Activated T-cell treated with anti-CD3 and anti-CD28 coated beads, Interleukin-2, amount 50 U/mL, for 72 hours (primary cell): ENCODE measurements at regions not wholly inside any gene's neighbourhood (a gene's known extent, or its start where the extent isn't known, plus 50 kb on each side); places are given as distances from the start of the nearest gene placed in this dataset.

Source experiments
- ATAC-seq, 2 donors: fragments of 150-1000 bp; cut with Tn5 transposase; replicated peaks in 1 of 2; 2 replicates each; pipeline ENCODE4 v1.10.0; 2021; ENCODE audit warnings: moderate library complexity in 2 of 2, mild to moderate bottlenecking in 1 of 2
- DNase-seq, 2 donors: peaks; one replicate each; pipeline ENCODE4 v3.0.0; 2021 to 2022; ENCODE audit warnings: mixed read lengths in 1 of 2
- H3K27ac Mint-ChIP-seq: one replicate; pipeline ENCODE4 v1.8.0; 2022; ENCODE audit warnings: mild to moderate bottlenecking, moderate library complexity, mixed read lengths
- H3K27me3 Mint-ChIP-seq: one replicate; pipeline ENCODE4 v1.8.0; 2022; ENCODE audit warnings: low read depth, mixed read lengths
- H3K36me3 Mint-ChIP-seq, 2 donors: one replicate each; pipeline ENCODE4 v1.8.0; 2022; ENCODE audit warnings: mixed read lengths in 2 of 2, mild to moderate bottlenecking in 1 of 2; ENCODE audit not compliant: insufficient read depth in 2 of 2
- H3K4me1 Mint-ChIP-seq: one replicate; pipeline ENCODE4 v1.8.0; 2022; ENCODE audit warnings: low read depth, mixed read lengths
- H3K4me3 Mint-ChIP-seq, 2 donors: one replicate each; pipeline ENCODE4 v1.8.0; 2022; ENCODE audit warnings: mild to moderate bottlenecking in 2 of 2, mixed read lengths in 2 of 2, moderate library complexity in 2 of 2
- H3K9me3 Mint-ChIP-seq, 2 donors: one replicate each; pipeline ENCODE4 v1.8.0; 2022; ENCODE audit warnings: mixed read lengths in 2 of 2

DNA sequence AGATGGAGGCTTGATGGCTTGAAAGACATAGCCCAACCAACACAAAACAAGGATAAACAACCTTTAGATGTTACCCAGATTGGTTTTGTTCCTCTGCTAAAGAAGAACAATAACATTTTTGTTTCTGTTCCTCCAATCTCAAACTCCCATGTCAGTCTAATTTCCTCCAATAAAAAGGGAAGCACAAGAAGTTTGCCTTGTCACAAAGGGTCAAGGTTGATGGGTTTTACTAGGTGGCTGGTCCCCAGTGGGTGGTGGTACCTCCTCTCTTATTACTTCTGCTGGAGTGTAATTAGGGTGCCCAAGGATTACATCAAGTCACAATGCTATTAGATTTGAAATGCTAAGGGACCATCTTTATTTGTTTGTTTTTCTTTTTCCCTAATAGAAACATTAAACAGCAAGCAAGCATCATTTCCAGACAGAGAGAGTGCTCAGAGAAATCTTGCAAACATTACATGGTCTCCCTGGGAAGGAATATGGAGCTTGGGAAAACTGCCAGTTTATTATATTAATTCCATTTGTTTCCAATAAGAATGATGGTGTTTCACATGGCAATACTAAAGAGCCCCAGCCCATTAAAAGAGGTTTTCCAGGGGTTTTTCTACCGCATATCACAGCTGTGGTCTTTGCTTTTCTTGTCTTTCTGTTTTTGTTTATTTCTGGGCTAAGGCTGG is 78.3 kb upstream of the AOAH start:
- H3K4me3 Mint-ChIP-seq: no peak overlapping the region
- peaks cover 13% of the 10 kb centered on the region for H3K4me1 Mint-ChIP-seq
- no peaks in the 10 kb centered on the region for H3K36me3 Mint-ChIP-seq
- H3K9me3 Mint-ChIP-seq: peaks cover 0 to 3% of the 10 kb centered on the region in 2 donors
- no peaks in the 10 kb centered on the region for H3K27me3 Mint-ChIP-seq
- ATAC-seq (no peak), DNase-seq (no peak)
- H3K27ac Mint-ChIP-seq: no peak overlapping the region

DNA sequence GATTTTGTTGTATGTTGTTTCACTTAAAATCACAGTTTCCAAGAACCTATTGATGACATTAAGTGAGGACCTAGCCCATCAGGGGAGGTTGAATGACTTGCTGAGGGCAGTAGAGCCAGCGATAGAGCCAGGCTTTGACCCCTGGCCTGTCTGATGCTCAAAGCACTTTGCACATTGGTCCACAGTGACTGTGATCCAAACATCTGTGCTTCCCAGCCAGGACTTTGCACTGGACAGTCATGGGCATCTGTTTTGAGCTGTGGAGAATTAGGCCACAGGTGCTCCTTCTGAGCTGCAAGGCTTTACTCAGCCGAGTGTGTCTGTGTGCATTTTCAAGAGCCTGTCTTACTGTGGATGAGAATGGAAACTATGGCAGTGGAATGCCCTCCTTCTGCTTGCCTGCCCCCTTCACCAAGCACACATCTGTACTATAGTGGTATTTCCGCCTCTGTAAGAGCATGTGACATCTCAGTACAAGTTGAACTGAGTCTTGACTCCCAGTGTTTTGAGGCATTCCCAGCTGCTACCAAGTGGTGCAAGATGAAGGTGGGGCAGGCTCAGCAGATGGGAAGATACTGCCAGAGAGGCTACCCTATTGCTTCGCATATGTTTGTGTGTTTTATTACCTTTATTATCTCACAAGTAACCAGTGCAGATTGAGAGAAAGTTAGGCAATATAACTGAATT is 72.7 kb upstream of the AOAH start:
- ATAC-seq (no peak), DNase-seq (no peak)
- H3K4me3 Mint-ChIP-seq: no peak overlapping the region
- H3K9me3 Mint-ChIP-seq: no peaks in the 10 kb centered on the region
- no peaks in the 10 kb centered on the region for H3K27me3 Mint-ChIP-seq
- peaks cover 22% of the 10 kb centered on the region for H3K4me1 Mint-ChIP-seq
- H3K36me3 Mint-ChIP-seq: no peaks in the 10 kb centered on the region
- H3K27ac Mint-ChIP-seq: no peak overlapping the region

DNA sequence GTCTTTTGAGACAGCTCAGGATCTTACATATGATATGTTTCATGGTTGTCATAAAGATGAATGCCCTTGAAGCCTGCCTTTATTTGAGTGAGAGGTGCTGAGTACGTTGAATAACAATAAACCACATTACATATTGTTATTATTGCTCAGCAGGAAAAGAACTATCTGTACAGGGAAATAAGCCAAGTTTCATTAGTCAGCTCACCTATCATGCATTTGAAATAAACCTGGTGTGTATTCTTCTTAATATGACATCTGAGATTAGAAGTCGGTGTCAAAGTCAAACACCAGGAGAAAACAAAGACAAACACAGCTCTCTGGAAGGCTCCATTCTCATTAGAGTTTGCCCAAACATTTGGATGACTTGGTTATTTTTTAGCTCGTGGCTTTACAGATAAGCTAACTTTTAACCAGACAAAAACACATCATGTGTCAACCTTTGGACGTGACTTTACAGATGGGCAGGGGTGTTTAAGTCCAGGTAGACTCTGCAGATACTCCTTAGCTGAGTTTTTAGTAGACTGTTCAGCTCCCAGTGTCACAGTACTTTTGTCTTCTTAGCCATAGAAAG is 71.2 kb upstream of the AOAH start:
- H3K36me3 Mint-ChIP-seq: no peaks in the 10 kb centered on the region
- DNase-seq (no peak), ATAC-seq (no peak)
- no peak overlapping the region for H3K4me3 Mint-ChIP-seq
- no peak overlapping the region for H3K27ac Mint-ChIP-seq
- peaks cover 28% of the 10 kb centered on the region for H3K4me1 Mint-ChIP-seq
- H3K9me3 Mint-ChIP-seq: no peaks in the 10 kb centered on the region
- no peaks in the 10 kb centered on the region for H3K27me3 Mint-ChIP-seq

DNA sequence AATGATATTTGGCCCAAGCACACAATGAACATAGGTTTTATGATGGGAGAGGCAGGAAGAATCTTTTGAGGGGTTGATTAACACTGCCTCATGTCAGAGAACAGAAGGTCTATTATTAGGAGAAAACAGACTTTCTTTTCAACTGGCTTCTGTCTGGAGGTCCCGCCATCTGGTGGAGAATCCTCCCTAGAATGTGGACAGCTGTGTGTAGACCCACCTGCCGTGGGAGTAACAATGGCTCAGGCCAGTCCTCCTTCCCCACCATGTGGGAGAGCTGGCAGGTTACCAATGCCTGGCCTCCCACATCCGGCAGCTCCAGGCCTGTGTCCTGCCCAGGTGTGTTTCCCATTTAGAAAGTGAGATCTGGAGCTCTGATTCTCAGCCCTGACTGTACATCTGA is 70.4 kb upstream of the AOAH start:
- Mint-ChIP-seq H3K9me3 (no peaks in the 10 kb centered on the region), H3K27me3 (no peaks in the 10 kb centered on the region), H3K4me3 (no peak overlapping the region), H3K36me3 (no peaks in the 10 kb centered on the region), H3K4me1 (peaks cover 36% of the 10 kb centered on the region), H3K27ac (no peak overlapping the region)
- no peak for ATAC-seq
- no peak for DNase-seq

DNA sequence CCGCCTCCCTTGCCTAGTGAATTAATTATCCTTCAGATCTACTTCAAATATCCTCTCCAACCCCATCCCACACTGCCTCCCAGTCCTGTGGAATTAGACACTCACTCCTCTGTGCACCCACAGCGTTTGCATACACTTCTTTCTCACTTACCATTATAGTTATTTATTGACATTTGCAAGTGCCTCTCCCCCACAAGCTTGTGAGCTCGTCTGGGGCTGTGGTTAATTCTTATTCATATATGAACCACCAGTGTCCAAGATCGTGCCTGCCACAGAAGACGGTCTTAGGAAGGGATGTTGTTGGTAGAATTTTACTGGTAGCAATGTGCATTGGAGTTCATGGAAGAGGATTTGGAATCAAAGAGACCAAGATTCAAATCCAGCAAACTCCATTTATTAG is 68.1 kb upstream of the AOAH start:
- DNase-seq (no peak), ATAC-seq (no peak)
- no peaks in the 10 kb centered on the region for H3K27me3 Mint-ChIP-seq
- H3K9me3 Mint-ChIP-seq: no peaks in the 10 kb centered on the region
- no peak overlapping the region for H3K4me3 Mint-ChIP-seq
- peaks cover 57% of the 10 kb centered on the region for H3K4me1 Mint-ChIP-seq
- H3K27ac Mint-ChIP-seq: no peak overlapping the region
- H3K36me3 Mint-ChIP-seq: no peaks in the 10 kb centered on the region

DNA sequence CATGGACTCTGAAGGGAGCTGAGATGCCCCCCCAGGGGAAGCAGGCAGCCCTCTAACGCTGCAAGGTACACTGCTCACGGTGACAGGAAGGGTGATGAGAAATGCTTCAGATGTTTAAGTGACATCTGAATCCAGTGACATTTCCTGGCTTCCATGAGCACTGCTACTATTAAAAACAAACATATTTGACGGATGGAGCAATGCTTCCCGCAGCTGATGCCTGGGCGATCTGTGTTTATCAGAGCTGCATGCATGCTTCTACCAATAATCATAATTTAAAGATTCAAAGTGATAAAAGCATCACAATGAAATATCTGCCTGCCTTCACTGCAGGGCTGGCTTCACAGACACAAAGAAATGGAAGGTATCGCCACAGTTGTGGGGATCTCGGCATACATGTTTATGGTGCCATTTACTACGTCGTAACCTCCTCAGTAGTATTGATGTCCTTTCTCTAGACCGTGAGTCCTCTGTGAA is 66.1 kb upstream of the AOAH start:
- Mint-ChIP-seq H3K36me3 (no peaks in the 10 kb centered on the region), H3K27ac (no peak overlapping the region), H3K4me3 (peak overlapping the region in 1 of 2 donors; percentile 29), H3K4me1 (peaks cover 65% of the 10 kb centered on the region), H3K27me3 (no peaks in the 10 kb centered on the region), H3K9me3 (no peaks in the 10 kb centered on the region)
- ATAC-seq (no peak), DNase-seq (no peak)

DNA sequence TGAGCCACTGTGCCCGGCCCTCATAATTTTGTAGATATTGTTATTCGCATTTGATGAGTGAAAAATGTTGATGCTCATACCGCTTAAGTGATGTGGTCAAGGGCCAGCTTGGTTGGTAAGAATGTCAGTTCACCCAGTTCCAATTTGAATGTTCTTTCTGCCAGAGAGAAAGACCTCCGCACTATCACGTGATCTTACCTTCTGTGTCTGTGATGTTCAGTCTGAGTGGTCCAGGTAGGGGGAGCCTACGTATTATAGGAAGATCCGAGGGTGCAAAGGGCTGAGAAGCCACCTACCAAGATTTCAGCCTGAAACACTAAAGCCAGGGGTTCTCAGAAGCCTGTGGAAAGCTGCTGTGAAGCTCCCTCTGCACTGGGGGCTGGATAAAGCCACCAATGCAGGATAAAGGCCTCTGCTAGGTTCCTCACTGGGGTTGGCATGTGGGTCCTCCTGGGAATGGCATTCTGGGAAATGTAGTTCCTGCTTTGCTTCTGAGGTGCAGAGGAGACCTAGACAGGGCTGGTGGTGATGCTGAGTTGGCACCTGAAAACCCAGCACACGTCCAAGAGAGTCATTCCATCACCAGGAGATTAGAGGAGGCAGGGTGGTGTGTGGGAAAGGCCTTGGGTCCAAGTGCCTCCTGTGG is 64.7 kb upstream of the AOAH start:
- H3K4me3 Mint-ChIP-seq: peak overlapping the region; percentile 65 to 69
- no peaks in the 10 kb centered on the region for H3K9me3 Mint-ChIP-seq
- H3K27me3 Mint-ChIP-seq: no peaks in the 10 kb centered on the region
- no peaks in the 10 kb centered on the region for H3K36me3 Mint-ChIP-seq
- ATAC-seq (peak; percentile 27 to 28), DNase-seq (no peak)
- peaks cover 65% of the 10 kb centered on the region for H3K4me1 Mint-ChIP-seq
- peak overlapping the region; percentile 59 for H3K27ac Mint-ChIP-seq

DNA sequence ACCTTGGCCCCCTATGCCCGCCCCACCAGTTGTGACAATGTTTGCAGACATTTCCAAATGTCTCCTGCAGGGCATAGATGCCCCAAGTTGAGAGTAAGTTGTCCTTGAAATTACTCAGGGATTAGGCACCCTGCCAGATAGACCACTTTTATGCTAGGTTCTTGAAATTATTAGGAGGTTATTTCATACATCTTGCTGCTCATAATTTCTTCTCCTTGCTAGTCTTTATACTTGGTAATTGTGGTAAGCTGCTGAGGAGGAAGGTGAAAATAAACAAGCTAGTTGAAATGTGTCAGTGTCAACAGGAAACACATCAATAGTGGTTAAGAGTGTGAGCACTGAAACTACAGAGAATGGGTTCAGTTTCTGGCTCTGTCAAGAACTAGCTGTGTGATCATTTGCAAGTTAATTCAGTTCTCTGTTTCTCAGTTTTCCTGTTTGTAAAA is 63.7 kb upstream of the AOAH start:
- H3K27ac Mint-ChIP-seq: no peak overlapping the region
- DNase-seq: peak in 1 of 2 donors; percentile 10
- H3K4me1 Mint-ChIP-seq: peaks cover 65% of the 10 kb centered on the region
- peak overlapping the region; percentile 65 to 69 for H3K4me3 Mint-ChIP-seq
- no peaks in the 10 kb centered on the region for H3K9me3 Mint-ChIP-seq
- no peaks in the 10 kb centered on the region for H3K36me3 Mint-ChIP-seq
- ATAC-seq: peak; percentile 66 to 69
- no peaks in the 10 kb centered on the region for H3K27me3 Mint-ChIP-seq

DNA sequence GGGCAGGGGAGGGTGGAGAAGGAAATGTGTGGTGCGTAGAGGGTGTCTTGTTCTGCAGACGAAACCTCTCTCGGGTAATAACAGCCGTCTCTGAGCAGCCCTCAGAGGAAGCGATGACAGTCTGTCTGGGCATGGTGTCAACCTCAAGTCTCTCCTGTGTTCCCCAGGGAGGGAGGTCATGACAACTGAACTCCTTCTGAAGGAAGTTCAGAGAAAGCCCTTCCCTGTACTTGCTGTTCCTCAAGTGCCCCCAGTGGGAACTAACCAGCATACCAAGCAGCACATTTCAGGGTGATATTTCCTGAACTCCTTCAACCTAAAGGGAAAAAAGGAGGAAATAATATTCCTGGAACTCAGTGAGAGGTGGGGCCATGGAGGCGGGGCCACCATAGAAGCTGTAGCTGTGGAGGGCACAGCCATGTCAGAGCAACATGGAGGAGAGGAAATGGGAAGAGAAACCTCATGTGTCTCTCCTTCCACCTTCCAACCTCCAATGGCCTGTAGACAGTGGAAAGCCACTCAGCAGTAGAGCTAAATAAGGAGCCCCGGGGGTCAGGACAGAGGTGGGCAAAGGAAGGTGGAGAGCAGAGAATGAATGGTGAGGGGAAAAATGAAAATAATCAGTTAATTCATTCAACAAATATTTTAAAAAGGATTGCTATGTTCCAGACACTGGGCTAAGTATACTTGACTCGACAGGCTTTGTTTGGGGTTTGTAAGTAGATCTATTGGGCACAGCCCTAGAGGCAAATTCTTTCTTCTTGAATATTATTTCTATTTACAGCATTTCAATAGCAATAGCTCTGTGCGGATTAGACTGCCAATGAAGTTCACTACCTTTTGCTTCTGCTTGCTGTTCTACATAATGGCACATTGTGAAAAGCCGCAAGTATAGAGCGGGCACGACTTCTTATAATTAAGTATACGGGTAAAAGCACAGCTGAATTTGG is 61.0 kb upstream of the AOAH start:
- DNase-seq (peak; percentile 50 to 57), ATAC-seq (peak; percentile 73 to 84)
- Mint-ChIP-seq H3K4me3 (peak overlapping the region; percentile 64 to 83), H3K9me3 (no peaks in the 10 kb centered on the region), H3K27me3 (no peaks in the 10 kb centered on the region), H3K36me3 (peaks cover 0 to 2% of the 10 kb centered on the region in 2 donors), H3K27ac (peak overlapping the region; percentile 66), H3K4me1 (peaks cover 79% of the 10 kb centered on the region)

DNA sequence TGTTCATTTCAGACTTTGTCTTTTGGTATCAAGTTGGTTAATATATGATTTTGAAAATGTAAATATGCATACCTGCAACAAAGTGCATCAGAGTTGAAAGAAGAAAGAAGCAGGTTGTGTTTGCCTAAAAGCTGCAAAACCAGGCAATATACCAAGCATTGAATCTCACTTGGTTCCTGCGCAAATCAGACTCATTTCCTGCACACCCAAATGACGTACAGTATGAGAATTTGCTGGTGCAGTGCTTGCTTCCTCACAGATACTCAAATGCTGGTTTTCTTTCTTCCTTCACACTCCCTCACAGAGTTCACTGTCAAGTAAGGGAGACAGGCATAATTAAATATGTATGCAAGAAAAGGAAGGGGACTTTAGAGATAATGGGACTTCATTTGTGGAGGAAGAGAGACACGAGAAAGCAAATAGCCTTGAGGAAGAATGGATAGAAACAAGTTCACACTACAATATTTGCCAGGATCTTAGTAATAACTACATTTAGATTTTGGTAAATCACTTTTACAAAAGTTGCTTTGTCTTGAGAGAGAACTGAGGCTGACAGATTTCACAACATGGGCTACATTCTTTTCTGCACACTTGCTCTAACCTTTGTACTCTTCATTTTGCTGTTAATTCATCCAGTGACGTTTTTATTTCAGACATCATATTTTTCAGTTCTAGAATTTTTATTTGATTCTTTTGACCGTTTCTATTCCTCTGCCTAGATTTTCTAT is 56.9 kb upstream of the AOAH start:
- DNase-seq (peak; percentile 15 to 35), ATAC-seq (peak; percentile 75 to 78)
- Mint-ChIP-seq H3K27me3 (no peaks in the 10 kb centered on the region), H3K4me3 (peak overlapping the region; percentile 39 to 58), H3K9me3 (peaks cover 3 to 4% of the 10 kb centered on the region in 2 donors), H3K4me1 (peaks cover 76% of the 10 kb centered on the region), H3K27ac (peak overlapping the region; percentile 62), H3K36me3 (peaks cover 2 to 11% of the 10 kb centered on the region in 2 donors)

DNA sequence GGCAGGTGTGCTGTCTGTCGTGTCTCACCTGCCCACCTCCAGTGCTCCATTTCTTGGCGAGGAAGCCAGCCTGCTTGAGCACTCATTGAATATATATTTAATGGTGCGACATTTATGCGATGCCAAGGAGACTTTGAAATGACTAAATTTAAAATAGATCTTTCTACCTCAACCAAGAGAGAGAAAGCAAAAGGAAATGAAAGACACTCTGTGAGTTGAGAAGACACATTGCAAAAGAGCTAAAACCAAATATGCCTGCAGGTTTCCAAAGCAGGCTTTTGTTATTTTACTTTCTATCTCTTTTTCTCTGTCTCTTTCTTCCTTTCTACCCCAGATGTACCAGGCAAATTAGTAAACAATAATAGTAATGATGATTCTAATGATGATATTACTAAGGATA is 53.6 kb upstream of the AOAH start:
- H3K27ac Mint-ChIP-seq: no peak overlapping the region
- H3K4me1 Mint-ChIP-seq: peaks cover 73% of the 10 kb centered on the region
- DNase-seq (no peak), ATAC-seq (no peak)
- H3K36me3 Mint-ChIP-seq: peaks cover 3 to 11% of the 10 kb centered on the region in 2 donors
- H3K4me3 Mint-ChIP-seq: peak overlapping the region; percentile 35 to 50
- H3K27me3 Mint-ChIP-seq: no peaks in the 10 kb centered on the region
- H3K9me3 Mint-ChIP-seq: peaks cover 3 to 4% of the 10 kb centered on the region in 2 donors

DNA sequence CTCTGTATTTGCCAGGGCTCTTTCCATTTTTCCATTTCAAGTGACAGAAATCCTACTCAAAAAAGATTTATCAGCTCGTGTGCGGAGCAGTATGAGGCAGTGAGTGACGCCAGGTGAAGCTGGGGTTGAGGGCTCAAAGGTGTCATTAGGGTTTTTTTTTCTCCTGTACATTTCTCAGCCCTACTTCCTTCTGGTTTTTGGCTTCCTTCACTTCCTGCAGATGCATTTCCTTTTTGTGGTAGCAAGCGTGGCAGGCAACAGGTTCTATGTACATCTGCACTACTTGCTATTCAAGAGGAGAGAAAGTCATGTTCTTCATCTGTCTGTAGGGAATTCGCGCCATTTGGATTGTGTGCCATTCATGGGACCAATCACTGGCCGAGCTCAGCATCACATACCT is 52.8 kb upstream of the AOAH start:
- H3K36me3 Mint-ChIP-seq: peaks cover 3 to 9% of the 10 kb centered on the region in 2 donors
- peak overlapping the region; percentile 69 to 80 for H3K4me3 Mint-ChIP-seq
- H3K27me3 Mint-ChIP-seq: no peaks in the 10 kb centered on the region

More for the DNA sequence above, 52.8 kb upstream of the AOAH start:
- H3K9me3 Mint-ChIP-seq: peaks cover 4 to 5% of the 10 kb centered on the region in 2 donors
- H3K4me1 Mint-ChIP-seq: peaks cover 68% of the 10 kb centered on the region
- DNase-seq (peak; percentile 7 to 23), ATAC-seq (peak; percentile 43 to 64)
- H3K27ac Mint-ChIP-seq: peak overlapping the region; percentile 71
